Pancreas (tissue), 10 donors: ENCODE measurements at regions not wholly inside any gene's neighbourhood (a gene's known extent, or its start where the extent isn't known, plus 50 kb on each side); places are given as distances from the start of the nearest gene placed in this dataset.
"Not testable (repeated sequence)": the region's sequence is repeated elsewhere in the genome, so short reads cannot be mapped to it uniquely, and the experiment has no call there.

Experiments
- ATAC-seq, 4 donors: fragments of 200-7000 bp; cut with Tn5 transposase; one replicate each; pipeline versions ENCODE4 v1.8.0 to v1.9.1; 2020; ENCODE audit warnings: mild to moderate bottlenecking in 4 of 4, moderate library complexity in 4 of 4
- DNase-seq, 6 donors: peaks; one replicate each; pipeline ENCODE4 v3.0.0-alpha.2; 2020
- FAIRE-seq: peaks from 2 replicates; lab custom pipeline; 2012; peaks lifted over from hg19 to GRCh38; lab: Jason Lieb, UNC
- H3K27ac ChIP-seq, 4 donors: fragments of 200-600 bp; sonication (generic); 1 replicate in 3 of 4; 2 replicates in 1 of 4; pipeline versions ENCODE4 v1.5.0 to v1.8.0; 2020
- H3K27me3 ChIP-seq, 4 donors: fragments of 200-600 bp; one replicate each; pipeline ENCODE4 v1.8.0; 2021
- H3K36me3 ChIP-seq, 3 donors: fragments of 200-600 bp; sonication (generic) in 1 of 3; one replicate each; pipeline versions ENCODE4 v1.5.0 to v1.8.0; 2020 to 2021
- H3K4me1 ChIP-seq, 3 donors: fragments of 200-600 bp; one replicate each; pipeline ENCODE4 v1.8.0; 2021
- H3K4me3 ChIP-seq, 4 donors: fragments of 200-600 bp; sonication (generic) in 2 of 4; one replicate each; pipeline versions ENCODE4 v1.5.0 to v1.8.0; 2020 to 2021
- H3K9me3 ChIP-seq, 4 donors: fragments of 200-600 bp; one replicate each; pipeline ENCODE4 v1.8.0; 2021
- WGBS, 2 donors: extraction: QIAGEN DNeasy Blood & Tissue Kit; methylation state at CpG; one replicate each; pipeline ENCODE4 v1.1.7; 2013; 5-methylcytosine and 5-hydroxymethylcytosine counted together
- intact Hi-C, 3 donors: fragments of 100-400 bp; cut with DNase I; formaldehyde crosslinking; loops; one replicate each; pipeline versions ENCODE4 v1.11.1 to v1.14.2; 2022
- TF ChIP-seq, protein P1 (sequence below), 4 donors: fragments of 200-600 bp; sonication (generic) in 3 of 4; IDR thresholded peaks; one replicate each; pipeline versions ENCODE4 v1.5.0 to v1.8.0; 2021; ENCODE audit warnings: antibody characterized with exemption in 4 of 4
- donor health status: healthy with polysubstance abuse.
- donor health status: DM: no; HTN: no; CAD: no; lungs with moderate emphysema.
- donor health status: DM: no; HTN: no; CAD: no.
- donor health status: control.
- donor health status: control.
- donor health status: Bipolar disorder and iron deficiency.
- donor health status: DM: yes; HTN: yes; CAD: no.
- donor health status: DM: no; HTN: no; CAD: no.
- donor health status: DM: no; HTN: no; CAD: no.
- donor health status: DM: yes; HTN: yes; CAD: no.

DNA sequence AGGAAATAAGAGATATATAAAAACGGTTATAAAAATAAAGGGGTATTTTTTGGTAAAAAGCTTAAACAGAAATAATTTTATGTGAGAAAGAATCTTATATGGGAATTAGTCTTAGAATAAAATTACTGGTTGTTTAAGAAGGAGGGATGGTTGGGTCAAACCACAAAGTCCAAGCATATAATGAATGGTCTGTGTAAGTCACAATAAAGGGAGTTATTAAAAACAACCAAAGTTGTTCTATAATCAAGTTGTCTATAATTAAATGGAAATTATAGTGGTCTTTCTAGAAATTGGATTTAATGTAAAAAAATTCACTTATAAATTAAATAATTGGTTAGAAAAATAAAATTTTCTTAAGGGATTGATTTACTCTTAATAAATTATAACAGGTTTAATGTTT lies 304.8 kb downstream of the POM121L12 start:
- WGBS, 2 donors = 71 to 84% methylated on average over 1 of the region's 1 CpG
- intact Hi-C loops = no loop called here
- no peak overlapping the region for H3K4me3 ChIP-seq
- no peaks in the 10 kb centered on the region for H3K9me3 ChIP-seq
- no peak overlapping the region for H3K27ac ChIP-seq
- H3K27me3 ChIP-seq = no peaks in the 10 kb centered on the region
- peak; percentile 32 for FAIRE-seq
- no peaks in the 10 kb centered on the region for H3K36me3 ChIP-seq
- TF ChIP-seq, protein P1, sequence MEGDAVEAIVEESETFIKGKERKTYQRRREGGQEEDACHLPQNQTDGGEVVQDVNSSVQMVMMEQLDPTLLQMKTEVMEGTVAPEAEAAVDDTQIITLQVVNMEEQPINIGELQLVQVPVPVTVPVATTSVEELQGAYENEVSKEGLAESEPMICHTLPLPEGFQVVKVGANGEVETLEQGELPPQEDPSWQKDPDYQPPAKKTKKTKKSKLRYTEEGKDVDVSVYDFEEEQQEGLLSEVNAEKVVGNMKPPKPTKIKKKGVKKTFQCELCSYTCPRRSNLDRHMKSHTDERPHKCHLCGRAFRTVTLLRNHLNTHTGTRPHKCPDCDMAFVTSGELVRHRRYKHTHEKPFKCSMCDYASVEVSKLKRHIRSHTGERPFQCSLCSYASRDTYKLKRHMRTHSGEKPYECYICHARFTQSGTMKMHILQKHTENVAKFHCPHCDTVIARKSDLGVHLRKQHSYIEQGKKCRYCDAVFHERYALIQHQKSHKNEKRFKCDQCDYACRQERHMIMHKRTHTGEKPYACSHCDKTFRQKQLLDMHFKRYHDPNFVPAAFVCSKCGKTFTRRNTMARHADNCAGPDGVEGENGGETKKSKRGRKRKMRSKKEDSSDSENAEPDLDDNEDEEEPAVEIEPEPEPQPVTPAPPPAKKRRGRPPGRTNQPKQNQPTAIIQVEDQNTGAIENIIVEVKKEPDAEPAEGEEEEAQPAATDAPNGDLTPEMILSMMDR (IDR thresholded peaks at IDR 0.05) = no peak
- ATAC-seq = no peak
- H3K4me1 ChIP-seq = no peaks in the 10 kb centered on the region
- no peak for DNase-seq

DNA sequence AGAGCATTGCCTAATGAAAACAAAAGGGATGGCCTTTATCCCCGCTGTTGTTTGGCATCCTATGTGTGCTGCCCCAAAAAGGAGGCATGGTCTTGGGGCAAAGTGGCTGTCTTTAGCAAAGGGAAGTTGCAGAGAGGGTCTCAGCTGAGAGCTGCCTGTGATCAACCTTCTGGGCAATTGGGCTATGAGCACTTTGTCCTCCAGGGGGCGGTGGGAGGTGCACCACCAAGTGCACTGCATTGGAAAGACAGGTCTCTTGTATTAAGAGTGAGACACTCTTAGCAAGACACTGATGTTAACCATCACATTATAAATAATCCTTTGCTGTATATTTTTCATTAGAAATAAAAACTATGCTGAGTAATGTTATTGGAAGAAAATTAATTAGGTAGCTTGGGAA lies 314.8 kb downstream of the POM121L12 start:
- no peaks in the 10 kb centered on the region for H3K27me3 ChIP-seq
- ATAC-seq = no peak
- no peaks in the 10 kb centered on the region for H3K4me1 ChIP-seq
- H3K27ac ChIP-seq = no peak overlapping the region
- no peak overlapping the region for H3K4me3 ChIP-seq
- intact Hi-C loops = no loop called here
- TF ChIP-seq, protein P1 (IDR thresholded peaks at IDR 0.05) = peak in 1 of 4 donors; percentile 9
- DNase-seq = peak in 2 of 6 donors; percentile 12 to 18
- H3K9me3 ChIP-seq = no peaks in the 10 kb centered on the region
- H3K36me3 ChIP-seq = no peaks in the 10 kb centered on the region
- no peak for FAIRE-seq
- WGBS, 2 donors = 6 to 9% methylated on average over 2 of the region's 2 CpGs

DNA sequence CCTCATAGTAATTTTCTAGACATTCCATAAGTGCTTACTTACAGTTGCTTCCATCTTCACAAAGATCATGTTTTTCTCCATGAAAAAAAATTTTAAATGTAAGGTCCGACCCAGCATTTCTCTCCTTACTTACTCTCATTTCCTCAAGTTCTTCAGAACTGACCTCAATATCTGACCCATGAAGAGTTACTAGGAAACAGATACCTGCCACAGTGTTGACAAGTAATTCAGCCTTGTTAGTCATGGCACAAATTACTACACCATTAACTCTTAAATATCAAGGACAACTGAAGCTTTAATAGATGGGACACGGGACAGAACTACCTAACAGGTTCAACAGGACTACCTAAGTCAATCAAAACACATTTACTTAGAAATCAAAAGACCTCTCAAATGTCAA lies 316.2 kb downstream of the POM121L12 start:
- no peak for FAIRE-seq

DNA sequence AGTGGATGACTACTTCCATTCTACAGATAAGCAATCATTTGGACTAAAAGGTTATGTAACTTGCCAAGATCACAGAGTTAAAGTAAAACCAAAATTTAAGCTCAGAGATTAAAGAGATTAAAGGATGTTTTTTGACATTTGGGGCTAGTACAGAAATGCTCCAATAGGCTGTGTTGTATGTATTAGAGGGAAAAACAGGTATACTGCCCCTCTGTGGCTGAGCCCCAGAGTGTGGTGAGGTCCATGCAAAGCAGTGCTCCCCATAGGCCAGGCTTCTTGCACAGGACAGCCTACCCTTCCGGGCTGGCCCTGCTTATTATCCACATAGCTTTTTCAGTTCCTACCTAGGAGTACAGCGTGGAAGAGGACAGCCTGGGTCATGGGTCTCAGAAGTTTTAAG lies 322.8 kb downstream of the POM121L12 start:
- 53 to 76% methylated on average over 2 of the region's 2 CpGs for WGBS, 2 donors
- no peak overlapping the region for H3K4me3 ChIP-seq
- no peak for DNase-seq
- H3K9me3 ChIP-seq = no peaks in the 10 kb centered on the region
- H3K4me1 ChIP-seq = no peaks in the 10 kb centered on the region
- no peak for ATAC-seq
- H3K27ac ChIP-seq = no peak overlapping the region
- no peaks in the 10 kb centered on the region for H3K36me3 ChIP-seq
- TF ChIP-seq, protein P1 (IDR thresholded peaks at IDR 0.05) = no peak
- no peaks in the 10 kb centered on the region for H3K27me3 ChIP-seq
- no peak for FAIRE-seq
- intact Hi-C loops = no loop called here

More for the DNA sequence above, 316.2 kb downstream of the POM121L12 start:
- 43 to 51% methylated on average over 2 of the region's 2 CpGs for WGBS, 2 donors
- no peaks in the 10 kb centered on the region for H3K4me1 ChIP-seq
- intact Hi-C loops = no loop called here
- no peak overlapping the region for H3K27ac ChIP-seq
- no peaks in the 10 kb centered on the region for H3K27me3 ChIP-seq
- H3K9me3 ChIP-seq = no peaks in the 10 kb centered on the region
- no peak for ATAC-seq
- no peak for DNase-seq
- H3K36me3 ChIP-seq = no peaks in the 10 kb centered on the region
- no peak overlapping the region for H3K4me3 ChIP-seq
- TF ChIP-seq, protein P1 (IDR thresholded peaks at IDR 0.05) = no peak

DNA sequence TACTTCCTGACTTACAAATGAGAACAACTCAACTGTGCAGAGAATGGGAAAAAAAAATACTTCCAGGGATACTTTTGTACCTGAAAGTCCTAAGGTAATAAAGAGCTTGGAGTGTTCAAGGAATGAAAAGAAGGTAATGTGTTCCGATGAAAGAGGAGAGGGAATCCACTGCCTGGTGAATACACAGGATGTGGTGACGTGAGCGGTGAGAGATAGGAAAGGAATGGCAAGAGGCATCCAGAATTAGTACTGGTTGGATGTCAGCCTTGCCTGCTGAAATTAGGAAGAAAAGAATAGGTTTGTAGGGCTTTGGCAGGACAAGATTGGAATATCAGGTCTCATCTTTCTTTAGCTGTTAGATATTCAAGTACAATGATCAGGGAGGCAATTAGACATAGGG lies 347.7 kb downstream of the POM121L12 start:
- Histone ChIP-seq H3K4me3 (no peak overlapping the region), H3K9me3 (no peaks in the 10 kb centered on the region), H3K4me1 (no peaks in the 10 kb centered on the region), H3K27ac (no peak overlapping the region), H3K27me3 (no peaks in the 10 kb centered on the region), H3K36me3 (no peaks in the 10 kb centered on the region)
- 66 to 79% methylated on average over 3 of the region's 3 CpGs for WGBS, 2 donors
- no peak for FAIRE-seq
- TF ChIP-seq, protein P1 (IDR thresholded peaks at IDR 0.05) = no peak
- ATAC-seq = no peak
- intact Hi-C loops = no loop called here
- DNase-seq = no peak

DNA sequence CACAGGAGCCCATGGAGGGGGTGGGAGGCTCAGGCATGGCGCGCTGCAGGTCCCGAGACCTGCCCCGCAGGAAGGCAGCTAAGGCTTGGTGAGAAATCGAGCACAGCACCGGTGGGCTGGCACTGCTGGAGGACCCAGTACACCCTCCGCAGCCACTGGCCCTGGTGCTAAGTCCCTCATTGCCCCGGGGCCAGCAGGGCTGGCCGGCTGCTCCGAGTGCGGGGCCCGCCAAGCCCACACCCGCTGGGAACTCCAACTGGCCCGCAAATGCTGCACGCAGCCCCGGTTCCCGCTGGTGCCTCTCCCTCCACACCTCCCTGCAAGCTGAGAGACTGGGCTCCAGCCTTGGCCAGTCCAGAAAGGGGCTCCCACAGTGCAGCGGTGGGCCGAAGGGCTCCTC lies 349.8 kb downstream of the POM121L12 start:
- intact Hi-C loops, H3K9me3 ChIP-seq: not testable (repeated sequence)

More for the DNA sequence above, 349.8 kb downstream of the POM121L12 start:
- H3K36me3 ChIP-seq, ATAC-seq, FAIRE-seq, H3K4me1 ChIP-seq, H3K4me3 ChIP-seq, H3K27ac ChIP-seq, H3K27me3 ChIP-seq: not testable (repeated sequence)
- WGBS, 2 donors = 77 to 92% methylated on average over 18 to 19 of the region's 19 CpGs
- DNase-seq = peak in 2 of 6 donors; percentile 54
